Glutamatergic neuron (in vitro differentiated cells): ENCODE measurements at regions not wholly inside any gene's neighbourhood (a gene's known extent, or its start where the extent isn't known, plus 50 kb on each side); places are given as distances from the start of the nearest gene placed in this dataset.

Experiments
- DNase-seq: peaks from one replicate; pipeline ENCODE4 v3.0.0; 2022
- H3K27ac Mint-ChIP-seq: one replicate; pipeline ENCODE4 v1.8.0; 2020; ENCODE audit warnings: mild to moderate bottlenecking, mixed read lengths, inconsistent platforms; ENCODE audit not compliant: unreplicated experiment
- H3K27me3 Mint-ChIP-seq: one replicate; pipeline ENCODE4 v1.8.0; 2020; ENCODE audit warnings: mild to moderate bottlenecking, moderate library complexity, mixed read lengths, inconsistent platforms; ENCODE audit not compliant: unreplicated experiment
- H3K36me3 Mint-ChIP-seq: one replicate; pipeline ENCODE4 v1.8.0; 2020; ENCODE audit warnings: mild to moderate bottlenecking, mixed read lengths, inconsistent platforms; ENCODE audit not compliant: unreplicated experiment
- H3K4me1 Mint-ChIP-seq: one replicate; pipeline ENCODE4 v1.8.0; 2020; ENCODE audit warnings: mild to moderate bottlenecking, low read depth, mixed read lengths, inconsistent platforms; ENCODE audit not compliant: unreplicated experiment
- H3K4me3 Mint-ChIP-seq: one replicate; pipeline ENCODE4 v1.8.0; 2020; ENCODE audit warnings: mild to moderate bottlenecking, mixed read lengths, inconsistent platforms; ENCODE audit not compliant: unreplicated experiment
- H3K9me3 Mint-ChIP-seq: one replicate; pipeline ENCODE4 v1.8.0; 2020; ENCODE audit warnings: mild to moderate bottlenecking, moderate library complexity, mixed read lengths, inconsistent platforms; ENCODE audit not compliant: unreplicated experiment
- TF ChIP-seq, protein P1 (sequence below): fragments of 200-600 bp; sonication (generic); IDR thresholded peaks from one replicate; pipeline ENCODE4 v1.5.0; 2021; ENCODE audit not compliant: partially characterized antibody, unreplicated experiment

DNA sequence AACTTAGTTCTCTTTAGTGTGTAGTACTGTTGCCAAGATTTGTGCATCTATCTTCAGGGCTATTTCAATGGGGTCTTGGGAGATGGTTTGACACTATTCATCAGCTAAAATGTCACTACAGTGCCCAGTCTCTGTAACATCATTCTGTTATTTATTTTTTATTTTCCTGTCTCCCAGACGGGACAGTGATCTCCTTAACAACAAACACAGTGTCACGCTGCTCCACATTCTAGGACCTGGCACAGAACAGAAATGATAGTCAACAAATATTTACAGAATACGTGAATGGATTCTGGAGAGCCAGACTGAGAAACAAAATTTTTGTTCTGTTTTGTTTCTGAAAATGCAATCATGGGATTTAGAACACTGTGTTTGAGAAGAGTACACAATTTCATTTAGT lies 937.7 kb upstream of the LRRN3 start:
- Mint-ChIP-seq H3K9me3 (no peaks in the 10 kb centered on the region), H3K4me1 (no peaks in the 10 kb centered on the region), H3K27ac (no peak overlapping the region), H3K4me3 (no peak overlapping the region), H3K27me3 (no peaks in the 10 kb centered on the region), H3K36me3 (peaks cover 4% of the 10 kb centered on the region)
- DNase-seq: no peak
- TF ChIP-seq, protein P1, sequence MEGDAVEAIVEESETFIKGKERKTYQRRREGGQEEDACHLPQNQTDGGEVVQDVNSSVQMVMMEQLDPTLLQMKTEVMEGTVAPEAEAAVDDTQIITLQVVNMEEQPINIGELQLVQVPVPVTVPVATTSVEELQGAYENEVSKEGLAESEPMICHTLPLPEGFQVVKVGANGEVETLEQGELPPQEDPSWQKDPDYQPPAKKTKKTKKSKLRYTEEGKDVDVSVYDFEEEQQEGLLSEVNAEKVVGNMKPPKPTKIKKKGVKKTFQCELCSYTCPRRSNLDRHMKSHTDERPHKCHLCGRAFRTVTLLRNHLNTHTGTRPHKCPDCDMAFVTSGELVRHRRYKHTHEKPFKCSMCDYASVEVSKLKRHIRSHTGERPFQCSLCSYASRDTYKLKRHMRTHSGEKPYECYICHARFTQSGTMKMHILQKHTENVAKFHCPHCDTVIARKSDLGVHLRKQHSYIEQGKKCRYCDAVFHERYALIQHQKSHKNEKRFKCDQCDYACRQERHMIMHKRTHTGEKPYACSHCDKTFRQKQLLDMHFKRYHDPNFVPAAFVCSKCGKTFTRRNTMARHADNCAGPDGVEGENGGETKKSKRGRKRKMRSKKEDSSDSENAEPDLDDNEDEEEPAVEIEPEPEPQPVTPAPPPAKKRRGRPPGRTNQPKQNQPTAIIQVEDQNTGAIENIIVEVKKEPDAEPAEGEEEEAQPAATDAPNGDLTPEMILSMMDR: no peak

DNA sequence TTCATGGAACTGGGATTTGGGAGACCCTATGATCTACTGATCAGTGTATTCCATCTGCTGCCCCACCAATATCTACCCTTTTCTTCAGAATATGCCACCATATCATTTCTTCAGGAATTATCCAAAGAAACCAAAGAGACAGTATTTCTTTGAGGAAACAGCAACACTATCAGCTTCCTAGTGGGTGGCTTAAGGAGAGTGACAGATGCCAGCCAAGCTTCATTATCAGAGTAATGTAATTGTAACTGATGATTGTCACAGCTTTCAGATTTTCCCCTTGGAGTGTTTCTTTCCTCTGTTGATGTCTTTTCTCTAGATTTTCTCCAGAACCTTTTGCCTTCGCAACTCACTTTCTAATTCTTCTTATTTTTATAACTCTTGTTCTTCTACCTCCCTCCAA lies 934.4 kb upstream of the LRRN3 start:
- TF ChIP-seq, protein P1: no peak
- no peaks in the 10 kb centered on the region for H3K9me3 Mint-ChIP-seq
- H3K27ac Mint-ChIP-seq: peak overlapping the region; percentile 20
- no peak overlapping the region for H3K4me3 Mint-ChIP-seq
- no peaks in the 10 kb centered on the region for H3K4me1 Mint-ChIP-seq
- H3K27me3 Mint-ChIP-seq: no peaks in the 10 kb centered on the region
- no peak for DNase-seq
- H3K36me3 Mint-ChIP-seq: no peaks in the 10 kb centered on the region

DNA sequence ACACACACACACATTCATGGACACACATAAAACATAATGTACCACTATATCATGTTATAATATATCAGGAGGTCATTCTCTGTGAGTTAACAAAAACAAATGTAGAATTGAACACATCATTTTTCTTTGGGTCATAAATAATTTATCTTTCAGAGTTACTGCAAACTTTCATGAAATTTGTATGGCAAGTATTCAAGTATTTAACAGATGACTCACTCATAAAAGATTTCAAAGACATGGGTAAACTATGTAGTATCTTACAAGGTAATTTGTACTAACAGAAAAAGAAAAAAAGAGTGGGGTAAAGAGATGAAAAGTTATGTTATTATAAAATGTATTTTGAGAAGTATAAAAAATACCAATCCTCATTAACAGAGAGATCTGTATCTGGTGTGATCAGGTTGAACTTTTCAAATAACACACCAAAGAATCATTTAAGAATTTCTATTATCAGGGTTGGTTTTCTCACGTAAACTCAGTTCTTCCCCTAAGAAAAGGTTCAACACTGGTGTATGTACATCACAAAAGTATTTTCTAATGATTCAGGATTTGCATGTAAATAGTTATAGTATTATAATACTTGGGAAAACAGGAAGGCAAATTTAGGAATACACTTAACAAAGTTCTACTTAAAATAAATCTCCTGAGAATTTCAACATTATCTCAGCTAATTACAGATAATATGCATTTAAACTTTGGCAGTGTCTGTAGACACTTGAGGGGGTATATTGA lies 933.1 kb upstream of the LRRN3 start:
- no peak for DNase-seq
- Mint-ChIP-seq H3K9me3 (no peaks in the 10 kb centered on the region), H3K4me1 (no peaks in the 10 kb centered on the region), H3K4me3 (no peak overlapping the region), H3K27ac (no peak overlapping the region), H3K27me3 (no peaks in the 10 kb centered on the region), H3K36me3 (no peaks in the 10 kb centered on the region)
- TF ChIP-seq, protein P1: no peak

DNA sequence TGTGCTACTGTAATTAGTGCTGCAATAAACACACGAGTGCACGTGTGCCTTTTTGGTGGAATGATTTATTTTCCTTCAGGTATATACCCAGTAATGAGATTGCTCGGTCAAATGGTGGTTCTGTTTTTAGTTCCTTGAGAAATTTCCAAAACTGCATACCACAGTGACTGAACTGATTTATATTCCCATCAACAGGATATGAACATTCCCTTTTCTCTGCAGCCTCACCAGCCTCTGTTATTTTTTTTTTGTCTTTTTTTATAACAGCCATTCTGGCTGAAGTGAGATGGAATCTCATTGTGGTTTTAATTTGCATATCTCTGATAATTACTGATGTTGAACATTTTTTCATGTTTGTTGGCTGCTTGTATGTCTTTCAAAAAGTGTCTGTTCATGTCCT lies 922.9 kb upstream of the LRRN3 start:
- H3K4me1 Mint-ChIP-seq: no peaks in the 10 kb centered on the region
- TF ChIP-seq, protein P1: no peak
- DNase-seq: no peak
- no peak overlapping the region for H3K4me3 Mint-ChIP-seq
- H3K36me3 Mint-ChIP-seq: no peaks in the 10 kb centered on the region
- no peak overlapping the region for H3K27ac Mint-ChIP-seq
- H3K9me3 Mint-ChIP-seq: no peaks in the 10 kb centered on the region
- H3K27me3 Mint-ChIP-seq: no peaks in the 10 kb centered on the region

DNA sequence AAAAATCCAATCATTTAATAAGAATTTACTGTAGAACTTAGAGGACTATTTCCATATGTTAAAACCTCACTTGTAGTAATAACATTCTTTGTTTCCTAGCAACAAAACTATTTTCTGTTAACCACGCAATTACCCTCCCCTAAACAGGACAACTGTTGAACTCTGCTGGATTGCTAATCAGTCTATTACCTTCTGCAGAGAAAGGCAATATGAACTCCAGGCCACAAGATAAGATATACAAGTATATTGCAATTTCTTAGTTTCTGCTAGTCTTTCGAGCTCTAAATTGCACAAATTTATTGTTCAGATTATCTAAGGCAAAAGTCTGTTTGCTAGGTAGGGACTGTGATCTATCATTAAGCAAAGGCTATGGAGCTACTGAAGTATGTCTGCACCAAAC lies 920.1 kb upstream of the LRRN3 start:
- no peaks in the 10 kb centered on the region for H3K4me1 Mint-ChIP-seq
- no peaks in the 10 kb centered on the region for H3K36me3 Mint-ChIP-seq
- H3K27ac Mint-ChIP-seq: no peak overlapping the region
- no peaks in the 10 kb centered on the region for H3K27me3 Mint-ChIP-seq
- H3K4me3 Mint-ChIP-seq: no peak overlapping the region
- H3K9me3 Mint-ChIP-seq: no peaks in the 10 kb centered on the region
- TF ChIP-seq, protein P1: no peak
- no peak for DNase-seq
